Neural cell (in vitro differentiated cells): ENCODE measurements at regions not wholly inside any gene's neighbourhood (a gene's known extent, or its start where the extent isn't known, plus 50 kb on each side); places are given as distances from the start of the nearest gene placed in this dataset.

Experiments
- H2AFZ ChIP-seq: fragments of 200-600, 300-800 bp; sonication (generic), shearing (Covaris generic); 2 replicates; pipeline ENCODE4 v1.6.0; 2014; ENCODE audit warnings: low read depth, mild to moderate bottlenecking, antibody characterized with exemption, low read length, moderate library complexity
- H3F3A ChIP-seq: fragments of 200-600 bp; shearing (Covaris generic); 2 replicates; pipeline ENCODE4 v1.6.1; 2016; ENCODE audit warnings: mild to moderate bottlenecking, moderate library complexity, mixed read lengths, antibody characterized with exemption, low read length; ENCODE audit not compliant: insufficient read depth, poor library complexity, severe bottlenecking
- H3K27ac ChIP-seq: fragments of 200-600, 300-800 bp; sonication (generic), shearing (Covaris generic); 2 replicates; pipeline ENCODE4 v1.5.1; 2014; ENCODE audit warnings: mild to moderate bottlenecking, low read length, moderate library complexity
- H3K27me3 ChIP-seq: fragments of 300-800, 200-600 bp; sonication (generic), shearing (Covaris generic); 2 replicates; pipeline ENCODE4 v1.6.0; 2014; ENCODE audit warnings: mild to moderate bottlenecking, low read depth, low read length, moderate library complexity; ENCODE audit not compliant: insufficient read depth
- H3K36me3 ChIP-seq: fragments of 300-800, 200-600 bp; sonication (generic), shearing (Covaris generic); 2 replicates; pipeline ENCODE4 v1.5.1; 2014; ENCODE audit warnings: mild to moderate bottlenecking, antibody characterized with exemption, low read length, moderate library complexity; ENCODE audit not compliant: insufficient read depth
- H3K4me2 ChIP-seq: fragments of 300-800, 200-600 bp; sonication (generic), shearing (Covaris generic); 2 replicates; pipeline ENCODE4 v1.6.0; 2014; ENCODE audit warnings: mild to moderate bottlenecking, low read length
- H3K4me3 ChIP-seq: fragments of 300-800, 200-600 bp; sonication (generic), shearing (Covaris generic); 2 replicates; pipeline ENCODE4 v1.5.1; 2014; ENCODE audit warnings: mild to moderate bottlenecking, low read length, moderate library complexity
- H3K79me2 ChIP-seq: fragments of 200-600 bp; shearing (Covaris generic); replicated peaks from 2 replicates; pipeline ENCODE4 v1.6.0; 2014; ENCODE audit warnings: mild to moderate bottlenecking, low read length, moderate library complexity; ENCODE audit not compliant: insufficient read depth
- H3K9ac ChIP-seq: fragments of 300-800, 200-600 bp; sonication (generic), shearing (Covaris generic); 2 replicates; pipeline ENCODE4 v1.6.1; 2016; ENCODE audit warnings: mild to moderate bottlenecking, low read length, mixed read lengths
- H3K9me2 ChIP-seq: fragments of 200-600 bp; shearing (Covaris generic); 2 replicates; pipeline ENCODE4 v1.6.1; 2016; ENCODE audit warnings: mild to moderate bottlenecking, low read length, mixed read lengths; ENCODE audit not compliant: insufficient read depth
- H3K9me3 ChIP-seq: fragments of 200-600, 300-800 bp; sonication (generic), shearing (Covaris generic); 2 replicates; pipeline ENCODE4 v1.6.1; 2016; ENCODE audit warnings: mild to moderate bottlenecking, mixed run types, low read length, moderate library complexity, mixed read lengths
- H4K20me1 ChIP-seq: fragments of 200-600 bp; shearing (Covaris generic); 2 replicates; pipeline ENCODE4 v1.6.1; 2016; ENCODE audit warnings: mild to moderate bottlenecking, mixed run types; ENCODE audit not compliant: insufficient read depth
- EP300 ChIP-seq: fragments of 450-650 bp; conservative IDR thresholded peaks from 2 replicates; pipeline ENCODE4 v1.6.1; 2014; ENCODE audit warnings: antibody characterized with exemption, mild to moderate bottlenecking, moderate library complexity; ENCODE audit not compliant: poor library complexity, severe bottlenecking
- EZH2 ChIP-seq: fragments of 200-600, 300-800 bp; shearing (Covaris generic), sonication (generic); IDR thresholded peaks from 2 replicates; pipeline ENCODE4 v1.6.1; 2014; ENCODE audit warnings: antibody characterized with exemption, low read length, borderline replicate concordance, mild to moderate bottlenecking; ENCODE audit not compliant: insufficient read depth, poor library complexity, severe bottlenecking
- MXI1 ChIP-seq: fragments of 450-650 bp; conservative IDR thresholded peaks from 2 replicates; pipeline ENCODE4 v1.6.1; 2014; ENCODE audit warnings: antibody characterized with exemption, mild to moderate bottlenecking; ENCODE audit not compliant: poor library complexity, severe bottlenecking
- POLR2AphosphoS5 ChIP-seq: IDR thresholded peaks from 2 replicates; pipeline ENCODE4 v1.6.1; 2012
- RAD21 ChIP-seq: fragments of 450-650 bp; conservative IDR thresholded peaks from 2 replicates; pipeline ENCODE4 v1.6.1; 2014; ENCODE audit warnings: antibody characterized with exemption, mild to moderate bottlenecking, moderate library complexity
- SMC3 ChIP-seq: fragments of 450-650 bp; conservative IDR thresholded peaks from 2 replicates; pipeline ENCODE4 v1.6.1; 2014; ENCODE audit warnings: antibody characterized with exemption, mild to moderate bottlenecking, moderate library complexity; ENCODE audit not compliant: poor library complexity
- TAF1 ChIP-seq: IDR thresholded peaks from 2 replicates; pipeline ENCODE4 v1.6.1; 2012; ENCODE audit warnings: low read depth
- TF ChIP-seq, protein P1 (sequence below): IDR thresholded peaks from 2 replicates; pipeline ENCODE4 v1.6.1; 2012; ENCODE audit warnings: borderline replicate concordance
- TF ChIP-seq, protein P2 (sequence below): fragments of 450-650 bp; IDR thresholded peaks from 2 replicates; pipeline ENCODE4 v1.5.1; 2014; ENCODE audit warnings: antibody characterized with exemption, mild to moderate bottlenecking, moderate library complexity; ENCODE audit not compliant: poor library complexity, severe bottlenecking

DNA sequence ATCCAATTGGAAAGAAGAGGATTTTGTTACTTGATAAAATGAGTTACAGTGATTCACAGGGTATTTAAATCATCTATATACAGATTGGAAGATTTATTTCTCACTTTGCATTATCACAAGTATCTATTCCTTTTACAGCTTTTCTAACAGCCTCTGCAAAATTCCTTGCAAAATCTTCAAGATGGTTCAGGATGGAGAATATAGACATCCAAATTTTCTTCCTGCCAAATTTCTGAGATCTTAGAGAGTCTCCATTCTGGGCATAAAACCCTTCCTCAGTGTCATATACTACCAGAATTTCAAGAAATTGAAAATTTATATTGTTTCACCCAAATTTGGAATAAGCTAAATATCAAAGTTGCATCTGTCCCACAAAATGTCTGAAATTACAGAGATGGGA, 259.1 kb upstream of the FAM174A start:
- Histone ChIP-seq H3F3A (no peaks in the 10 kb centered on the region), H3K27ac (no peak overlapping the region), H3K9me3 (no peaks in the 10 kb centered on the region), H3K9ac (no peak overlapping the region), H3K4me2 (no peak overlapping the region), H4K20me1 (no peaks in the 10 kb centered on the region), H3K36me3 (no peaks in the 10 kb centered on the region), H3K9me2 (no peaks in the 10 kb centered on the region), H3K4me3 (no peak overlapping the region), H2AFZ (no peak overlapping the region), H3K27me3 (no peaks in the 10 kb centered on the region), H3K79me2 (no peaks in the 10 kb centered on the region)
- TF ChIP-seq EZH2: no peak
- TF ChIP-seq, protein P1, sequence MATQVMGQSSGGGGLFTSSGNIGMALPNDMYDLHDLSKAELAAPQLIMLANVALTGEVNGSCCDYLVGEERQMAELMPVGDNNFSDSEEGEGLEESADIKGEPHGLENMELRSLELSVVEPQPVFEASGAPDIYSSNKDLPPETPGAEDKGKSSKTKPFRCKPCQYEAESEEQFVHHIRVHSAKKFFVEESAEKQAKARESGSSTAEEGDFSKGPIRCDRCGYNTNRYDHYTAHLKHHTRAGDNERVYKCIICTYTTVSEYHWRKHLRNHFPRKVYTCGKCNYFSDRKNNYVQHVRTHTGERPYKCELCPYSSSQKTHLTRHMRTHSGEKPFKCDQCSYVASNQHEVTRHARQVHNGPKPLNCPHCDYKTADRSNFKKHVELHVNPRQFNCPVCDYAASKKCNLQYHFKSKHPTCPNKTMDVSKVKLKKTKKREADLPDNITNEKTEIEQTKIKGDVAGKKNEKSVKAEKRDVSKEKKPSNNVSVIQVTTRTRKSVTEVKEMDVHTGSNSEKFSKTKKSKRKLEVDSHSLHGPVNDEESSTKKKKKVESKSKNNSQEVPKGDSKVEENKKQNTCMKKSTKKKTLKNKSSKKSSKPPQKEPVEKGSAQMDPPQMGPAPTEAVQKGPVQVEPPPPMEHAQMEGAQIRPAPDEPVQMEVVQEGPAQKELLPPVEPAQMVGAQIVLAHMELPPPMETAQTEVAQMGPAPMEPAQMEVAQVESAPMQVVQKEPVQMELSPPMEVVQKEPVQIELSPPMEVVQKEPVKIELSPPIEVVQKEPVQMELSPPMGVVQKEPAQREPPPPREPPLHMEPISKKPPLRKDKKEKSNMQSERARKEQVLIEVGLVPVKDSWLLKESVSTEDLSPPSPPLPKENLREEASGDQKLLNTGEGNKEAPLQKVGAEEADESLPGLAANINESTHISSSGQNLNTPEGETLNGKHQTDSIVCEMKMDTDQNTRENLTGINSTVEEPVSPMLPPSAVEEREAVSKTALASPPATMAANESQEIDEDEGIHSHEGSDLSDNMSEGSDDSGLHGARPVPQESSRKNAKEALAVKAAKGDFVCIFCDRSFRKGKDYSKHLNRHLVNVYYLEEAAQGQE: no peak

DNA sequence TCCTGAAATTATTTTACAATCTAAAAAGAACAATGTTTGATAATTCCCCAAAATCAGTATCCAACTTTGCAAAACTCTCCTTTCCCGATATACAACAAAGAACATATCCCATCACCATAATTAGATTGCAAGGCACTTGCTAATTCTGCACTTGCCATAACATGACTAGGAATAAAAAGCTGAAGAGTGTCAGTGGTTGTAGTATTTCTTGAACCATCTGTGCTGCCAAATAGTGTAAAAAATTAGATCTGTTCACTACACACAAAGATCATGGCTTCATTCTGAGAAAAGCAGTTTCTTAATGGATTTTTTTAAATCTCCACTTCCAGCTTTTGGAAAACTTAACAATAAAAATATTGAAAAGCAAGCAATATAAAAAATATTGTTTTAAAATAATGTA, 259.5 kb upstream of the FAM174A start:
- H4K20me1 ChIP-seq: no peaks in the 10 kb centered on the region
- no peak overlapping the region for H2AFZ ChIP-seq
- no peaks in the 10 kb centered on the region for H3K79me2 ChIP-seq
- no peaks in the 10 kb centered on the region for H3F3A ChIP-seq
- H3K27me3 ChIP-seq: no peaks in the 10 kb centered on the region
- H3K9me3 ChIP-seq: no peaks in the 10 kb centered on the region
- no peak overlapping the region for H3K27ac ChIP-seq
- no peaks in the 10 kb centered on the region for H3K36me3 ChIP-seq
- no peak for TF ChIP-seq EZH2
- TF ChIP-seq, protein P2, sequence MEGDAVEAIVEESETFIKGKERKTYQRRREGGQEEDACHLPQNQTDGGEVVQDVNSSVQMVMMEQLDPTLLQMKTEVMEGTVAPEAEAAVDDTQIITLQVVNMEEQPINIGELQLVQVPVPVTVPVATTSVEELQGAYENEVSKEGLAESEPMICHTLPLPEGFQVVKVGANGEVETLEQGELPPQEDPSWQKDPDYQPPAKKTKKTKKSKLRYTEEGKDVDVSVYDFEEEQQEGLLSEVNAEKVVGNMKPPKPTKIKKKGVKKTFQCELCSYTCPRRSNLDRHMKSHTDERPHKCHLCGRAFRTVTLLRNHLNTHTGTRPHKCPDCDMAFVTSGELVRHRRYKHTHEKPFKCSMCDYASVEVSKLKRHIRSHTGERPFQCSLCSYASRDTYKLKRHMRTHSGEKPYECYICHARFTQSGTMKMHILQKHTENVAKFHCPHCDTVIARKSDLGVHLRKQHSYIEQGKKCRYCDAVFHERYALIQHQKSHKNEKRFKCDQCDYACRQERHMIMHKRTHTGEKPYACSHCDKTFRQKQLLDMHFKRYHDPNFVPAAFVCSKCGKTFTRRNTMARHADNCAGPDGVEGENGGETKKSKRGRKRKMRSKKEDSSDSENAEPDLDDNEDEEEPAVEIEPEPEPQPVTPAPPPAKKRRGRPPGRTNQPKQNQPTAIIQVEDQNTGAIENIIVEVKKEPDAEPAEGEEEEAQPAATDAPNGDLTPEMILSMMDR: no peak
- TF ChIP-seq, protein P1: no peak
- no peak for TF ChIP-seq TAF1
- TF ChIP-seq RAD21: no peak
- no peak for TF ChIP-seq EP300
- no peak for TF ChIP-seq SMC3
- no peak for TF ChIP-seq MXI1
- TF ChIP-seq POLR2AphosphoS5: no peak
- no peak overlapping the region for H3K4me2 ChIP-seq
- no peak overlapping the region for H3K4me3 ChIP-seq
- H3K9me2 ChIP-seq: no peaks in the 10 kb centered on the region
- H3K9ac ChIP-seq: no peak overlapping the region
